ENCODE measurements at regions not wholly inside any gene's neighbourhood (a gene's known extent, or its start where the extent isn't known, plus 50 kb on each side); places are given as distances from the start of the nearest gene placed in this dataset.
A peak's percentile ranks its signal among the peaks of the same experiment; 100 is the strongest.

DNA sequence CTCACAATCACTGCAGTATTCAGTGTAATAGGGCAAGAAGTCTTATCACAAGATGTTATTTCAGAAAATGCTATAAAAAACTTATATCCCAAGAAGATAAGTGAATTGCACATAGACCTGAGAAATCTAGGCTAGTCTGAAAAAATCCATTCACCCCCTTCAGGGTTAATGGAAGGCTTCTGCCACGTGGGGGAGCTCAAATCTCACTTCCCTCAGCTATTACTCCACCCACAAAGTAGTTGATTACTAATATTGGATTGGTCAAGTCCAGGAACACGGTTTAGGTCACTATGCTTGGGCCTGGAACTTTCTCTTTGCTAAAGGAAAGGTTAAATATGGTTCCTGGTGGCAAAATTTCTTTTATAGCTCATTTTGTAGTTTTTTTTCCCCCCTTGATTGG is 51.2 kb upstream of the ADAM23 start:
- POLR2A ChIA-PET: no interaction called here
- DNase-seq (ENCODE audit: low read depth, low spot score): no peak

More for the DNA sequence above, 51.2 kb upstream of the ADAM23 start:
- H3K9me3 ChIP-seq (ENCODE audit: control insufficient read depth, insufficient read depth, low read depth, low read length): no peaks in the 10 kb centered on the region
- no peaks in the 10 kb centered on the region for H3K4me1 ChIP-seq (ENCODE audit: control insufficient read depth, insufficient read depth, low read length)
- intact Hi-C loops (cut with micrococcal nuclease; ENCODE audit: unreplicated experiment): loop anchor here (10.0 kb wide), 1 partner anchor 163 kb away; no protein-coding TSS in a partner anchor
- TF ChIP-seq SIN3A (IDR thresholded peaks at IDR 0.05; ENCODE audit: borderline replicate concordance, insufficient read depth, low read depth, low read length): no peak
- TF ChIP-seq, protein P1, sequence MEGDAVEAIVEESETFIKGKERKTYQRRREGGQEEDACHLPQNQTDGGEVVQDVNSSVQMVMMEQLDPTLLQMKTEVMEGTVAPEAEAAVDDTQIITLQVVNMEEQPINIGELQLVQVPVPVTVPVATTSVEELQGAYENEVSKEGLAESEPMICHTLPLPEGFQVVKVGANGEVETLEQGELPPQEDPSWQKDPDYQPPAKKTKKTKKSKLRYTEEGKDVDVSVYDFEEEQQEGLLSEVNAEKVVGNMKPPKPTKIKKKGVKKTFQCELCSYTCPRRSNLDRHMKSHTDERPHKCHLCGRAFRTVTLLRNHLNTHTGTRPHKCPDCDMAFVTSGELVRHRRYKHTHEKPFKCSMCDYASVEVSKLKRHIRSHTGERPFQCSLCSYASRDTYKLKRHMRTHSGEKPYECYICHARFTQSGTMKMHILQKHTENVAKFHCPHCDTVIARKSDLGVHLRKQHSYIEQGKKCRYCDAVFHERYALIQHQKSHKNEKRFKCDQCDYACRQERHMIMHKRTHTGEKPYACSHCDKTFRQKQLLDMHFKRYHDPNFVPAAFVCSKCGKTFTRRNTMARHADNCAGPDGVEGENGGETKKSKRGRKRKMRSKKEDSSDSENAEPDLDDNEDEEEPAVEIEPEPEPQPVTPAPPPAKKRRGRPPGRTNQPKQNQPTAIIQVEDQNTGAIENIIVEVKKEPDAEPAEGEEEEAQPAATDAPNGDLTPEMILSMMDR (IDR thresholded peaks at IDR 0.05): peak; percentile 68
- in situ Hi-C loops (cut with HindIII; ENCODE audit: low pct_unique_long_range_greater_than_20kb, low sequenced_read_pairs): no loop called here
- no peak for ATAC-seq
- no peak overlapping the region for H3K27ac ChIP-seq (ENCODE audit: low read length)
- H3K36me3 ChIP-seq (ENCODE audit: control insufficient read depth, insufficient read depth, low read length): no peaks in the 10 kb centered on the region
- no peak overlapping the region for H3K4me3 ChIP-seq (ENCODE audit: low read depth in 2 of 2, low read length in 2 of 2)
- no TSS peak for BruUV-seq (replicated peaks)
- CTCF ChIA-PET: no interaction called here
- no peaks in the 10 kb centered on the region for H3K27me3 ChIP-seq (ENCODE audit: control insufficient read depth, insufficient read depth, low read length)

Measured in Panc1 (cell line).